GM04504 (cell line): ENCODE measurements at regions not wholly inside any gene's neighbourhood (a gene's known extent, or its start where the extent isn't known, plus 50 kb on each side); places are given as distances from the start of the nearest gene placed in this dataset.
"Not testable (repeated sequence)": the region's sequence is repeated elsewhere in the genome, so short reads cannot be mapped to it uniquely, and the experiment has no call there.

Source experiments
- DNase-seq: peaks from one replicate; pipeline ENCODE4 v3.0.0-alpha.2; 2012; ENCODE audit warnings: low read depth

GRCh38 chr5:60517094-60517694 lies 182.8 kb downstream of the DEPDC1B start:
- no peak for DNase-seq

- no peak for DNase-seq
Observed at GRCh38 chr5:60516688-60517087, 183.3 kb downstream of the DEPDC1B start.

- DNase-seq, result no peak
Observed at GRCh38 chr5:60514152-60514551, 185.8 kb downstream of the DEPDC1B start.

GRCh38 chr5:60512117-60512516 lies 187.8 kb downstream of the DEPDC1B start:
- DNase-seq, result no peak

GRCh38 chr5:60510663-60511062 lies 189.3 kb downstream of the DEPDC1B start:
- no peak for DNase-seq

- no peak for DNase-seq
Observed at GRCh38 chr5:60510049-60510448, 189.9 kb downstream of the DEPDC1B start.

- no peak for DNase-seq
Observed at GRCh38 chr5:60509519-60509918, 190.4 kb downstream of the DEPDC1B start.

- no peak for DNase-seq
Observed at GRCh38 chr5:60507687-60508086, 192.3 kb downstream of the DEPDC1B start.

GRCh38 chr5:60505373-60506171 lies 194.4 kb downstream of the DEPDC1B start:
- no peak for DNase-seq

GRCh38 chr5:60504342-60504741 lies 195.6 kb downstream of the DEPDC1B start:
- DNase-seq, result no peak

GRCh38 chr5:60503771-60504170 lies 196.2 kb downstream of the DEPDC1B start:
- DNase-seq, result no peak

- no peak for DNase-seq
Observed at GRCh38 chr5:60497706-60498500, 202.1 kb downstream of the DEPDC1B start.

GRCh38 chr5:60495644-60496520 lies 204.1 kb downstream of the DEPDC1B start:
- no peak for DNase-seq

- DNase-seq, result no peak
Observed at GRCh38 chr5:60494635-60495034, 205.3 kb downstream of the DEPDC1B start.

GRCh38 chr5:60494144-60494543 lies 205.8 kb downstream of the DEPDC1B start:
- no peak for DNase-seq

GRCh38 chr5:60493372-60493771 lies 206.6 kb downstream of the DEPDC1B start:
- DNase-seq, result no peak

- no peak for DNase-seq
Observed at GRCh38 chr5:60492958-60493357, 207.0 kb downstream of the DEPDC1B start.

GRCh38 chr5:60492358-60492757 lies 207.6 kb downstream of the DEPDC1B start:
- DNase-seq, result not testable (repeated sequence)

- no peak for DNase-seq
Observed at GRCh38 chr5:60490597-60491166, 209.3 kb downstream of the DEPDC1B start.

GRCh38 chr5:60489856-60490255 lies 210.1 kb downstream of the DEPDC1B start:
- DNase-seq, result no peak

- no peak for DNase-seq
Observed at GRCh38 chr5:60489377-60489776, 210.6 kb downstream of the DEPDC1B start.
